Skin epidermis (tissue), 12 donors: ENCODE measurements at regions not wholly inside any gene's neighbourhood (a gene's known extent, or its start where the extent isn't known, plus 50 kb on each side); places are given as distances from the start of the nearest gene placed in this dataset.

ENCODE experiments used
- H3K27ac ChIP-seq, 21 experiments: fragments of 200-600 bp; sonication (generic) in 11 of 21; one replicate each; pipeline ENCODE4 v1.5.0; 2020; ENCODE audit warnings: mild to moderate bottlenecking in 3 of 21, inconsistent platforms in 2 of 21, moderate library complexity in 2 of 21
- H3K4me3 ChIP-seq, 7 experiments: fragments of 200-600 bp; sonication (generic) in 2 of 7; one replicate each; pipeline ENCODE4 v1.5.0; 2020; ENCODE audit warnings: inconsistent platforms in 2 of 7, mild to moderate bottlenecking in 2 of 7, moderate library complexity in 1 of 7

DNA sequence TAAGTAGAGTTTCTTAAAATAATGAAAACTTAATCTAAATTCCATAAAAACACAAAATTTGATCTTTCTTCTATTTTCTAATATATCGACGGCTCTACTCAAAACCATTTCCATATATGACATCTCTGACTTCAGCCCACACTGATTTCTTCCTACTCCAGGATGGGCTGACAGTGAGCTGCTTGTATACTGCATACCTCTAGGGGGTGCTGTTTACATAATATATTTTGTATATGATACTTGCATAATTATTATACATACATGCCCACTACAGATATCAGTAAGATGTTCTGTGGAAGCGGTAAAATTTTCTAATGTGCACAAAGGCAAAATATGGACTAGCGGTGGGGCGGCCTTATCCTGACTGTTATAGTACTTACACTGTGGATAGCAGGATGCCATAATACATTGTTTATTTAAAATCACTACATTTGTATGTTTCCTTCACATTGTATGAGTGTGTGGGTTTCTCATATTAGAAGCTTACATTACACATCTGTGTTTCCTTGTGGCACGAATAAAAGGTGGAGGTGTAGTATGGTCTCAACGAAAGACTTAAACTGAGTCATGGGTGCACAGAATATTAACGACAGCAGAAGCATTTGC, 66.1 kb upstream of the NXPH2 start:
- no peak overlapping the region for H3K4me3 ChIP-seq
- no peak overlapping the region for H3K27ac ChIP-seq

DNA sequence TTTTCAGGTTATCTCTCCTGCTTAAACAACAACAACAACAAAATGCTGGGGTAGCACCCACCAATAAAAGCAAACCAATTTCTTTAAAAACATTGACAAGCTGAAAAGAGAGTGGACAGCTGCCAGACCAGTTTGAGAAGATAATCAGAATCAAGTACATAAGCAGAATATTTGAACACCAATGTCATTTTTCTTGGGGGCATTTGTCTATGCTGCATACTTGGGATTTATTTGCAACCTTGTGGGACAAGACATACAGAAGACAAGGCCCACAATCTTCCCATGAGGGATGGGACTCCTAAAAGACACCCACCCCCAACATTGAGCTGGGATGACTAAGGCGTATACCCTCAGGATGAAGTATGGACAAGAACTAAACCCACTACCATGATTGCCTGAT, 62.2 kb upstream of the NXPH2 start:
- no peak overlapping the region for H3K4me3 ChIP-seq
- no peak overlapping the region for H3K27ac ChIP-seq

DNA sequence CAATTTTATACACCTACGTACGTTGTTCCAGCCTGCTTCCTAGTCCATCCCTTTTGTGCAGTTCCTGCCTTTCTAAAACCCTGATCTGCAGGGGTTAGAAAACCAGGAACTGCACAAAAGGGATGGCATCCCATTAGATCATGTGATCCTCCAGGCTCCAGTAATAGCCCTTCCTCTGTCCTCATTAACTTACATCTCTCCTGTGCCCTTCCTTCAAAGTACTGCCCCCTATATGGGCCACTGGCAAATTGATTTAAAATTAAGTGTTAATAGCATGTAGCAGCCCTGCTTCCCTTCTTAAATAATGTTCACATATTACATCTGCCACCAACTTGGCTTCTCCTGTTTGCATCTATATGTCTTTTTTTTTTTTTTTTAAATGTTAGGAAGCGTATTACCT, 61.3 kb upstream of the NXPH2 start:
- H3K4me3 ChIP-seq: no peak overlapping the region
- H3K27ac ChIP-seq: no peak overlapping the region

- Histone ChIP-seq H3K4me3 (no peak overlapping the region), H3K27ac (no peak overlapping the region)
Measured at GRCh38 chr2:138838851-138839620, 58.8 kb upstream of the NXPH2 start.

GRCh38 chr2:138831691-138832090, 51.5 kb upstream of the NXPH2 start:
- no peak overlapping the region for H3K27ac ChIP-seq
- no peak overlapping the region for H3K4me3 ChIP-seq

DNA sequence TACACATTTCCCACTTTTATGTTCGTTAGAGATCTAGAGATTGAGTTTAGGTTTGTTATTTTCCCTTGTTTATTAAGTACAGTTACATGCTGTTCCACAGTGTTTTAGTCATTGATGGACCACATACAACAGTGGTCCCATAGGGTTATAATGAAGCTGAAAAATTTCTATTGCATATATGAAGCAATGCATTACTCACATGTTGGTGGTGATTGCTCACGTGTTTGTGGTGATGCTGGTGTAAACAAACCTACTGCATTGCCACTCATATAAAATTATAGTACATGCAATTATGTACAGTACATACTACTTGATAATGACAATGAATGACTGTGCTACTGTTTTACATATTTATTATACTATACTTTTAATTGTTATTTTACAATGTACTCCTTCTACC, 51.0 kb upstream of the NXPH2 start:
- no peak overlapping the region for H3K4me3 ChIP-seq
- H3K27ac ChIP-seq: no peak overlapping the region

DNA sequence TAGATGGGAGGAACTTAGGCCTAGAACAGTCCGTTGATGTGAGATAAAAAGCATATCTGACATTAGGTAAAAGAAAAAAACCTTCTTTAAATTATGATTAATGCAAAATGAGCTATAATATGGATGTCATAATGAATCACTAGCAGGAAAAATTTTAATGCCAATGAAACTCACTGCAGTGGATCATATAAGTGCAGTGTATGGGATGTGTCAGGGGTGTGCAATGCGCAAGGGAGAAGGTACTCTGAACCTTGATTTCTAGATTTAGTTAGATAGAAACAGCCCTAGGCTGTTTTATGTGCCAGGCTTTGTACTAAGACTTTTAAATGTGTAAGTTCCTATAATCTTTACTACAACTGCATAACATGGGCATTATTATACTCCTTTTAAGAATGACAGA, 50.4 kb upstream of the NXPH2 start:
- H3K27ac ChIP-seq: no peak overlapping the region
- H3K4me3 ChIP-seq: no peak overlapping the region
